ENCODE measurements at regions not wholly inside any gene's neighbourhood (a gene's known extent, or its start where the extent isn't known, plus 50 kb on each side); places are given as distances from the start of the nearest gene placed in this dataset.
A peak's percentile ranks its signal among the peaks of the same experiment; 100 is the strongest.

DNA sequence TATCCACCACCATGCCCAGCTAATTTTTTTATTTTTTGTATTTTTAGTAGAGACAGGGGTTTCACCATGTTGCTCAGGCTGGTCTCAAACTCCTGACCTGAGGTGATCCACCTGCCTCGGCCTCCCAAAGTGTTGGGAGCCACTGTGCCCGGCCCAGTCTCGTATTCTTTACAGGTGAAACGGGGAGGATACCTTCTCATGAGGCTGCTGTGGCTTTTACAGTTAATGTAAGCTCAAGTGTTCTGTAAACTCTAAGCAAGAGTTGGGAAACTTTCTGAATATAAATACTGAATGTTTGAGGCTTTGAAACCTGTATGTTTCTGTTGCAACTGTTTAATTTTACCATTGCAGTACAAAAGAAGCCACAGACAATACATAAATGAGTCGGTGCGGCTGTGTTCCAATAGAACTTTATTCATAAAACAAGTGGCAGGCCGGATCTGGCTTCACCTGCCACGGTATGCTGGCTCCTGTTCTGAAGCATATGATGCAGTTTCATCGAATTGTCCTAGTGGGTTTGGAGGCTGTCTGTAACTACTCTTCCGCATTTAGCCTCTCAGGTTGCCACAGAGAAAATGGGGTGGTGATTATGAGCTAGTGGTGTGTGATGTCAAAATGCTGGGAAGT, 192.5 kb upstream of the ZFP64 start:
- peaks cover 4% of the 10 kb centered on the region for H3K9me3 Mint-ChIP-seq (ENCODE audit: low read depth)
- no peaks in the 10 kb centered on the region for H3K27me3 Mint-ChIP-seq
- TF ChIP-seq, protein P1, sequence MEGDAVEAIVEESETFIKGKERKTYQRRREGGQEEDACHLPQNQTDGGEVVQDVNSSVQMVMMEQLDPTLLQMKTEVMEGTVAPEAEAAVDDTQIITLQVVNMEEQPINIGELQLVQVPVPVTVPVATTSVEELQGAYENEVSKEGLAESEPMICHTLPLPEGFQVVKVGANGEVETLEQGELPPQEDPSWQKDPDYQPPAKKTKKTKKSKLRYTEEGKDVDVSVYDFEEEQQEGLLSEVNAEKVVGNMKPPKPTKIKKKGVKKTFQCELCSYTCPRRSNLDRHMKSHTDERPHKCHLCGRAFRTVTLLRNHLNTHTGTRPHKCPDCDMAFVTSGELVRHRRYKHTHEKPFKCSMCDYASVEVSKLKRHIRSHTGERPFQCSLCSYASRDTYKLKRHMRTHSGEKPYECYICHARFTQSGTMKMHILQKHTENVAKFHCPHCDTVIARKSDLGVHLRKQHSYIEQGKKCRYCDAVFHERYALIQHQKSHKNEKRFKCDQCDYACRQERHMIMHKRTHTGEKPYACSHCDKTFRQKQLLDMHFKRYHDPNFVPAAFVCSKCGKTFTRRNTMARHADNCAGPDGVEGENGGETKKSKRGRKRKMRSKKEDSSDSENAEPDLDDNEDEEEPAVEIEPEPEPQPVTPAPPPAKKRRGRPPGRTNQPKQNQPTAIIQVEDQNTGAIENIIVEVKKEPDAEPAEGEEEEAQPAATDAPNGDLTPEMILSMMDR (IDR thresholded peaks at IDR 0.05; ENCODE audit: unreplicated experiment): no peak
- no peak overlapping the region for H3K4me3 Mint-ChIP-seq (ENCODE audit: low read depth)
- DNase-seq (ENCODE audit: low spot score, unreplicated experiment): no peak
- peaks cover 6% of the 10 kb centered on the region for H3K4me1 Mint-ChIP-seq (ENCODE audit: low read depth)
- no peaks in the 10 kb centered on the region for H3K36me3 Mint-ChIP-seq (ENCODE audit: insufficient read depth)
- H3K27ac Mint-ChIP-seq: no peak overlapping the region

DNA sequence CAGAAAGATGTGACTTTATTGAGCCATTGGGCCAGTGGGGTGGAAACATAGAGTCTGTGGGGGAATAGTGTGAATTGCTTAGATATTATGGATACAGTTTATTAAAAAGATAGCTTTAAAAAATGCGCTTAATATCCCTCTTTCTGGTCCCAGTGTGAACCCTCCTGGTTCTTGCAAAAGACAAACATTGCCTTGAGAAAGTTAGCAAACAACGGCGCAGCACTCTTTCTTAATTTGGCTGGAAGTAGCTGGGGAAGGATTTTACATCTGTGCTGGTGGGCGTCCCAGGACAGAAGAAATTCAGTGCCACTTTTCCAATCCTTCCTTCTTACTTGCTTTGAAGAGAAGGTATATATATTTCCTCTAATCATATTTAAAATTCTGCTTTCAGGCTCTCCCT, 191.4 kb upstream of the ZFP64 start:
- TF ChIP-seq, protein P1 (IDR thresholded peaks at IDR 0.05; ENCODE audit: unreplicated experiment): no peak
- no peak overlapping the region for H3K4me3 Mint-ChIP-seq (ENCODE audit: low read depth)
- H3K4me1 Mint-ChIP-seq (ENCODE audit: low read depth): peaks cover 6% of the 10 kb centered on the region
- H3K27me3 Mint-ChIP-seq: no peaks in the 10 kb centered on the region
- peaks cover 4% of the 10 kb centered on the region for H3K9me3 Mint-ChIP-seq (ENCODE audit: low read depth)
- H3K27ac Mint-ChIP-seq: no peak overlapping the region
- H3K36me3 Mint-ChIP-seq (ENCODE audit: insufficient read depth): no peaks in the 10 kb centered on the region
- DNase-seq (ENCODE audit: low spot score, unreplicated experiment): no peak

GRCh38 chr20:52379723-52380336, 188.3 kb upstream of the ZFP64 start:
- Mint-ChIP-seq H3K4me3 (ENCODE audit: low read depth) (no peak overlapping the region), H3K27ac (no peak overlapping the region), H3K27me3 (no peaks in the 10 kb centered on the region), H3K4me1 (ENCODE audit: low read depth) (peaks cover 6% of the 10 kb centered on the region), H3K9me3 (ENCODE audit: low read depth) (peaks cover 4% of the 10 kb centered on the region), H3K36me3 (ENCODE audit: insufficient read depth) (no peaks in the 10 kb centered on the region)
- TF ChIP-seq, protein P1 (IDR thresholded peaks at IDR 0.05; ENCODE audit: unreplicated experiment): peak; percentile 90
- DNase-seq (ENCODE audit: low spot score, unreplicated experiment): no peak

GRCh38 chr20:52372169-52372568, 180.6 kb upstream of the ZFP64 start:
- peaks cover 6% of the 10 kb centered on the region for H3K27me3 Mint-ChIP-seq

DNA sequence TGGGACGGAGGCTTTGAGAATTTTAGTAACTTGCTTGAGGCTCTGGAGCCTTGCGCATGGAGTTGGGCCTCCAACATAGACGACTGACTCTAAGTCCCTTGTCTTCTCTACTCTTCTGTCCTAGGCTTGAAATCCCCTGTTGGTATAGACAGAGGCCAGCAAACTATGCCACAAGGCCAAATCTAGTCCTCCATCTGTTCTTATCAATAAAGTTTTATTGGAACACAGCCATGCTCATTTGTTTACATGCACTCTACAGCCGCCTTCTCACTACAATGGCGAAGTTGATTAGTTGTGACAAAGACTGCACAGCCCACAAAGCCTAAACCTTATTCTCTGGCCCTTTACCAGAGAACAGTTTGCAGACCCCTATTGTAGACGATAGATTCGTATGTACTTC, 174.1 kb upstream of the ZFP64 start:
- Mint-ChIP-seq H3K27ac (no peak overlapping the region), H3K27me3 (peaks cover 3% of the 10 kb centered on the region)
- no peak for DNase-seq (ENCODE audit: low spot score, unreplicated experiment)

More at GRCh38 chr20:52372169-52372568, 180.6 kb upstream of the ZFP64 start:
- H3K27ac Mint-ChIP-seq: no peak overlapping the region
- H3K9me3 Mint-ChIP-seq (ENCODE audit: low read depth): no peaks in the 10 kb centered on the region
- H3K4me1 Mint-ChIP-seq (ENCODE audit: low read depth): no peaks in the 10 kb centered on the region
- DNase-seq (ENCODE audit: low spot score, unreplicated experiment): no peak
- TF ChIP-seq, protein P1 (IDR thresholded peaks at IDR 0.05; ENCODE audit: unreplicated experiment): no peak
- H3K36me3 Mint-ChIP-seq (ENCODE audit: insufficient read depth): no peaks in the 10 kb centered on the region
- H3K4me3 Mint-ChIP-seq (ENCODE audit: low read depth): no peak overlapping the region

More for the DNA sequence above, 174.1 kb upstream of the ZFP64 start:
- Mint-ChIP-seq H3K4me3 (ENCODE audit: low read depth) (no peak overlapping the region), H3K9me3 (ENCODE audit: low read depth) (no peaks in the 10 kb centered on the region), H3K4me1 (ENCODE audit: low read depth) (no peaks in the 10 kb centered on the region), H3K36me3 (ENCODE audit: insufficient read depth) (no peaks in the 10 kb centered on the region)
- TF ChIP-seq, protein P1 (IDR thresholded peaks at IDR 0.05; ENCODE audit: unreplicated experiment): no peak
